ENCODE measurements at regions not wholly inside any gene's neighbourhood (a gene's known extent, or its start where the extent isn't known, plus 50 kb on each side); places are given as distances from the start of the nearest gene placed in this dataset.

DNA sequence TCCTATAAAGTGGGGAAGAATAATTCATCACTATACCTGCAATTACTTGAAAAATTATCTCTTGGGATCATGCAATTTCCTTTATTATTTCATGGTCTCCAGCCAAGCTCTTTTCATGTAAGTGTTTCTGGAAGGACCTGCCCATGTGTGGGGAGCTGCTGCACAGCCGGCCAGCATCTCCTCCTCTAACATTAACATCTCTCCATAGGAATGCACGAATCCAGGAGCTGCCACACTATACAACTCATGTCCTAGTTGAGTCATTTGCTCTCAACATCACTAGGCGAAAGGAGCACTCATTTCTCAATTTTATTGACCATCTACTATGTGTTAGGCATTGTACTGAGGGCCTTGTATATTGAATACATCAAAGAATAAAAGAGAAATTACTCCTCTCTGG is 144.3 kb upstream of the ERBB4 start:
- TF ChIP-seq, protein P1, sequence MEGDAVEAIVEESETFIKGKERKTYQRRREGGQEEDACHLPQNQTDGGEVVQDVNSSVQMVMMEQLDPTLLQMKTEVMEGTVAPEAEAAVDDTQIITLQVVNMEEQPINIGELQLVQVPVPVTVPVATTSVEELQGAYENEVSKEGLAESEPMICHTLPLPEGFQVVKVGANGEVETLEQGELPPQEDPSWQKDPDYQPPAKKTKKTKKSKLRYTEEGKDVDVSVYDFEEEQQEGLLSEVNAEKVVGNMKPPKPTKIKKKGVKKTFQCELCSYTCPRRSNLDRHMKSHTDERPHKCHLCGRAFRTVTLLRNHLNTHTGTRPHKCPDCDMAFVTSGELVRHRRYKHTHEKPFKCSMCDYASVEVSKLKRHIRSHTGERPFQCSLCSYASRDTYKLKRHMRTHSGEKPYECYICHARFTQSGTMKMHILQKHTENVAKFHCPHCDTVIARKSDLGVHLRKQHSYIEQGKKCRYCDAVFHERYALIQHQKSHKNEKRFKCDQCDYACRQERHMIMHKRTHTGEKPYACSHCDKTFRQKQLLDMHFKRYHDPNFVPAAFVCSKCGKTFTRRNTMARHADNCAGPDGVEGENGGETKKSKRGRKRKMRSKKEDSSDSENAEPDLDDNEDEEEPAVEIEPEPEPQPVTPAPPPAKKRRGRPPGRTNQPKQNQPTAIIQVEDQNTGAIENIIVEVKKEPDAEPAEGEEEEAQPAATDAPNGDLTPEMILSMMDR (IDR thresholded peaks at IDR 0.05; ENCODE audit: borderline replicate concordance, control extremely low read depth, extremely low read depth, insufficient read depth, missing control alignments) = no peak

GRCh38 chr2:212677466-212677865 is 138.9 kb upstream of the ERBB4 start:
- TF ChIP-seq, protein P1 (IDR thresholded peaks at IDR 0.05; ENCODE audit: borderline replicate concordance, control extremely low read depth, extremely low read depth, insufficient read depth, missing control alignments) = no peak
- in situ Hi-C loops (cut with MboI; ENCODE audit: low sequenced_read_pairs, unreplicated experiment) = loop anchor here (25.0 kb wide), 1 partner anchor 310 kb away; no protein-coding TSS in a partner anchor
- DNase-seq (ENCODE audit: low spot score) = no peak

More for the DNA sequence above, 144.3 kb upstream of the ERBB4 start:
- no peak for DNase-seq (ENCODE audit: low spot score)
- in situ Hi-C loops (cut with MboI; ENCODE audit: low sequenced_read_pairs, unreplicated experiment) = loop anchor here (10.0 to 25.0 kb wide), 2 partner anchors 304 to 562 kb away; no protein-coding TSS in a partner anchor

- in situ Hi-C loops (cut with MboI; ENCODE audit: low sequenced_read_pairs, unreplicated experiment) = no loop called here
- no peak for DNase-seq (ENCODE audit: low spot score)
- TF ChIP-seq, protein P1 (IDR thresholded peaks at IDR 0.05; ENCODE audit: borderline replicate concordance, control extremely low read depth, extremely low read depth, insufficient read depth, missing control alignments) = no peak
Observed at GRCh38 chr2:212672186-212672585, 133.6 kb upstream of the ERBB4 start.

DNA sequence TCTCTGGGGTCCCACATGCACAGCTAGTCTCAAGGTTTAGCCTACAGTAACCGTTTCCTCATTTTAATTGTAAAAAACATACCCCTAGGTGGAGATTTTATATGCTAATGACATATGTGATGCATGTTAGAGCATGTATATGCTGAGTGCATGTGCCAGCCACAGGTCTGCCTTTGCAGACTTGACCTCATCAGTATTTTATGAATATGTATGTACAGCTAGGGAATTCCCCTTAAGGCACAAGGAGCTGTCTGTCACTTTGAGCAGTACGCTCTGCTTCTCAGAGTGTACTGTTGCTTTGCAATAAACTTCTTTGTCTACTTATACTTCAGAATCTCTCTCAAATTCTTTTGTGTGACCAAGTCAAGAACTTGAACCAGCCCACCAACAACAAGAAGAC is 131.2 kb upstream of the ERBB4 start:
- in situ Hi-C loops (cut with MboI; ENCODE audit: low sequenced_read_pairs, unreplicated experiment) = no loop called here
- no peak for DNase-seq (ENCODE audit: low spot score)

DNA sequence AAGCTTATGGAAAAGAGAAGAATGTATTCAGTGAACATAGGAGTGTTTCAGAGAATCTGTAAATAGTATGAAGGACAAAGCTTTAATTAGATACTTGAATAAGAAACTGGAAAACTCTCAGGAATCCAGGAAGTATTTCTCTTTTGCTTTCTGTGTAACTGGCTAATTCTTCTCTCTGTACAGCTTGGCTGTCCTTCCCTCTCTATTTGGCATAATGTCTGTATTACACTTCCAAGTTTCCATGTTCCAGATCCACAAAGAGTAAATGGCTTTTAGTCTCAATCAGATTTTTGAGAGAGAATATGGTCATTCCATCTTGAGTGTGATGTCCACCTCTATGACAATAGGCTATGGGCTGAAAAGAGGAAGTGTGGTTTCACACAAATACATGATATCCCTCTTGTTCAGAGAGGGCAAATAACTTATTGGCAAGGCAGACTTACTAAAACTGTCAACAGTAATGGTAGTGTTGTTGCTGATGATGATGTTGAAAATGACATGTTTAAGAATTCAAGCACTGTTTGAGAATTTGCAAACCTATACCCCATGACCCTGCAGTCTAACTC is 129.2 kb upstream of the ERBB4 start:
- TF ChIP-seq, protein P1 (IDR thresholded peaks at IDR 0.05; ENCODE audit: borderline replicate concordance, control extremely low read depth, extremely low read depth, insufficient read depth, missing control alignments) = no peak
- DNase-seq (ENCODE audit: low spot score) = no peak
- in situ Hi-C loops (cut with MboI; ENCODE audit: low sequenced_read_pairs, unreplicated experiment) = no loop called here

More for the DNA sequence above, 131.2 kb upstream of the ERBB4 start:
- TF ChIP-seq, protein P1 (IDR thresholded peaks at IDR 0.05; ENCODE audit: borderline replicate concordance, control extremely low read depth, extremely low read depth, insufficient read depth, missing control alignments) = no peak

- in situ Hi-C loops (cut with MboI; ENCODE audit: low sequenced_read_pairs, unreplicated experiment) = no loop called here
- no peak for DNase-seq (ENCODE audit: low spot score)
- TF ChIP-seq, protein P1 (IDR thresholded peaks at IDR 0.05; ENCODE audit: borderline replicate concordance, control extremely low read depth, extremely low read depth, insufficient read depth, missing control alignments) = no peak
Observed at GRCh38 chr2:212665948-212666347, 127.3 kb upstream of the ERBB4 start.
